ENCODE measurements at regions not wholly inside any gene's neighbourhood (a gene's known extent, or its start where the extent isn't known, plus 50 kb on each side); places are given as distances from the start of the nearest gene placed in this dataset.

GRCh38 chr3:177396733-177397132 lies 199.5 kb upstream of the TBL1XR1 start:
- ATAC-seq (no peak), DNase-seq (ENCODE audit: low spot score) (no peak), FAIRE-seq (no peak)
- ChIA-PET CTCF (ENCODE audit: low intra/inter-chr PET ratio, low total read pairs) (no interaction called here), POLR2A (no interaction called here)
- intact Hi-C loops (cut with micrococcal nuclease; ENCODE audit: unreplicated experiment) (no loop called here), in situ Hi-C loops (cut with HindIII; ENCODE audit: extremely low pct_ligation_motif_present, low pct_unique_long_range_greater_than_20kb) (no loop called here)
- no peaks in the 10 kb centered on the region for H4K20me1 ChIP-seq (ENCODE audit: insufficient read depth, low read length)
- H3K36me3 ChIP-seq (replicated peaks in 1 of 2; ENCODE audit: control insufficient read depth in 1 of 2, insufficient read depth in 2 of 2, low read length in 2 of 2): no peaks in the 10 kb centered on the region
- no peaks in the 10 kb centered on the region for H3K79me2 ChIP-seq (ENCODE audit: insufficient read depth, low read length)
- no peaks in the 10 kb centered on the region for H3K27me3 ChIP-seq (ENCODE audit: control insufficient read depth in 1 of 2, insufficient read depth in 2 of 2, low read length in 2 of 2)
- no peaks in the 10 kb centered on the region for H3K9me3 ChIP-seq (ENCODE audit: low read length)
- H3K27ac ChIP-seq (ENCODE audit: extremely low read length, insufficient read depth, low read length): no peak overlapping the region
- H3K4me3 ChIP-seq (replicated peaks in 1 of 3; ENCODE audit: insufficient read depth in 1 of 3, low read depth in 2 of 3, low read length in 3 of 3): no peak overlapping the region
- no TSS peak for BruUV-seq (replicated peaks)
- TF ChIP-seq ZKSCAN8 (CRISPR knock-in tag; IDR thresholded peaks at IDR 0.05; ENCODE audit: borderline replicate concordance) (no peak), ZNF580 (CRISPR knock-in tag; IDR thresholded peaks at IDR 0.05; ENCODE audit: borderline replicate concordance, low read depth) (no peak), ZNF749 (CRISPR knock-in tag; IDR thresholded peaks at IDR 0.05; ENCODE audit: borderline replicate concordance) (no peak), ZNF704 (CRISPR knock-in tag; IDR thresholded peaks at IDR 0.05; ENCODE audit: borderline replicate concordance) (no peak), KLF12 (CRISPR knock-in tag; IDR thresholded peaks at IDR 0.05; ENCODE audit: borderline replicate concordance) (no peak), ZSCAN29 (CRISPR knock-in tag; conservative IDR thresholded peaks at IDR 0.05) (no peak)
- H3K4me1 ChIP-seq (ENCODE audit: insufficient read depth, low read length): peaks cover 5% of the 10 kb centered on the region; the same call in 1 of the 2 replicates
- WGBS (ENCODE audit: low lambda C conversion rate): 58% methylated on average over 4 of the region's 4 CpGs
- no peak overlapping the region for H3K9ac ChIP-seq (ENCODE audit: insufficient read depth, low read depth, low read length)
- H2AFZ ChIP-seq (ENCODE audit: low read length): no peak overlapping the region
- H3K4me2 ChIP-seq (ENCODE audit: low read depth, low read length): no peak overlapping the region

- Histone ChIP-seq H3K79me2 (ENCODE audit: insufficient read depth, low read length) (no peaks in the 10 kb centered on the region), H2AFZ (ENCODE audit: low read length) (no peak overlapping the region), H3K4me2 (ENCODE audit: low read depth, low read length) (no peak overlapping the region), H3K36me3 (replicated peaks in 1 of 2; ENCODE audit: control insufficient read depth in 1 of 2, insufficient read depth in 2 of 2, low read length in 2 of 2) (no peaks in the 10 kb centered on the region), H3K27me3 (ENCODE audit: control insufficient read depth in 1 of 2, insufficient read depth in 2 of 2, low read length in 2 of 2) (no peaks in the 10 kb centered on the region; a peak in 1 of 5 replicates), H3K4me3 (replicated peaks in 1 of 3; ENCODE audit: insufficient read depth in 1 of 3, low read depth in 2 of 3, low read length in 3 of 3) (no peak overlapping the region), H3K9ac (ENCODE audit: insufficient read depth, low read depth, low read length) (no peak overlapping the region), H3K9me3 (ENCODE audit: low read length) (no peaks in the 10 kb centered on the region), H4K20me1 (ENCODE audit: insufficient read depth, low read length) (no peaks in the 10 kb centered on the region), H3K4me1 (ENCODE audit: insufficient read depth, low read length) (no peaks in the 10 kb centered on the region), H3K27ac (ENCODE audit: extremely low read length, insufficient read depth, low read length) (no peak overlapping the region)
- FAIRE-seq: no peak
- 50% methylated on average over 1 of the region's 1 CpG for WGBS (ENCODE audit: low lambda C conversion rate)
- intact Hi-C loops (cut with micrococcal nuclease; ENCODE audit: unreplicated experiment): no loop called here
- ChIA-PET POLR2A (no interaction called here), CTCF (ENCODE audit: low intra/inter-chr PET ratio, low total read pairs) (no interaction called here)
- no TSS peak for BruUV-seq (replicated peaks)
- in situ Hi-C loops (cut with HindIII; ENCODE audit: extremely low pct_ligation_motif_present, low pct_unique_long_range_greater_than_20kb): no loop called here
- no peak for ATAC-seq
- DNase-seq (ENCODE audit: low spot score): no peak
- TF ChIP-seq ZNF510 (CRISPR knock-in tag; IDR thresholded peaks at IDR 0.05; ENCODE audit: low read depth) (no peak), IRF1 (CRISPR knock-in tag; IDR thresholded peaks at IDR 0.05; ENCODE audit: low read depth) (no peak), SIN3B (IDR thresholded peaks at IDR 0.05; ENCODE audit: low read length) (no peak), ZBTB2 (CRISPR knock-in tag; IDR thresholded peaks at IDR 0.05; ENCODE audit: low read depth) (no peak), HIC2 (CRISPR knock-in tag; IDR thresholded peaks at IDR 0.05; ENCODE audit: low read depth) (no peak), ADNP (CRISPR knock-in tag; IDR thresholded peaks at IDR 0.05) (no peak), PRMT3 (CRISPR knock-in tag; IDR thresholded peaks at IDR 0.05; ENCODE audit: borderline replicate concordance, low read depth) (no peak)
Observed at GRCh38 chr3:177401375-177401774, 204.1 kb upstream of the TBL1XR1 start.
